Midbrain (tissue), 1 donor: ENCODE measurements at regions not wholly inside any gene's neighbourhood (a gene's known extent, or its start where the extent isn't known, plus 50 kb on each side); places are given as distances from the start of the nearest gene placed in this dataset.

Experiments used
- DNase-seq: peaks from one replicate; lab custom pipeline; 2025; lab: John Stamatoyannopoulos, UW

DNA sequence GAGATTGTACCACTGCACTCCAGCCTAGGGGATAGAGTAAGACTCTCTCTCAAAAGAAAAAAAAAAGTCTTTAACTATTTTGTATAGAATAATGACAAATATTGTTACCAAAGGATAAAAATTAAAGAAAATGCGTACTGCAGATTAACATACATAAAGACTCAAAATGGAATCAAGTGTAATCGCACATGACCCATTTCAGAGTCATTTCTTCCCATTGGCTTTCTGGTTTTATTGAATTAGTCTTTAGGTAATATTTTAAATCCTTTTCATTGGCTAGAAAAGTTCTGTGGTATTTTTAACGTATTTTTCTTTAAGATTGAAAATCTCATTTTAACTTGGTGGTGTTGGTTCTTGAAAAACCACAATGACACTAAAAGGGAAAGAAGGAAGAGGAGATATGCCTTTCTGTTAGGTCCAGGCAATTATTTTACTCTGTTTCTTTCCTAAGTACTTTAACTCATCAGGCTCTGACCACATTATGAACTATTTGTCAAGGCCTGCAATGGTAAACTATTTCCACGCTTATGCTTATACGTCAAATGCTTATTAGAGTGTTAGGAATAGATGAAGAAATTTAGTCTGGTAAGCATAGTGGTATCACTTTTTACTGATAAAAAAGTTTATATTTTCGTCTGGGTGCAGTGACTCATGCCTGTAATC is 52.3 kb downstream of the PLEKHG1 start:
- no peak for DNase-seq

DNA sequence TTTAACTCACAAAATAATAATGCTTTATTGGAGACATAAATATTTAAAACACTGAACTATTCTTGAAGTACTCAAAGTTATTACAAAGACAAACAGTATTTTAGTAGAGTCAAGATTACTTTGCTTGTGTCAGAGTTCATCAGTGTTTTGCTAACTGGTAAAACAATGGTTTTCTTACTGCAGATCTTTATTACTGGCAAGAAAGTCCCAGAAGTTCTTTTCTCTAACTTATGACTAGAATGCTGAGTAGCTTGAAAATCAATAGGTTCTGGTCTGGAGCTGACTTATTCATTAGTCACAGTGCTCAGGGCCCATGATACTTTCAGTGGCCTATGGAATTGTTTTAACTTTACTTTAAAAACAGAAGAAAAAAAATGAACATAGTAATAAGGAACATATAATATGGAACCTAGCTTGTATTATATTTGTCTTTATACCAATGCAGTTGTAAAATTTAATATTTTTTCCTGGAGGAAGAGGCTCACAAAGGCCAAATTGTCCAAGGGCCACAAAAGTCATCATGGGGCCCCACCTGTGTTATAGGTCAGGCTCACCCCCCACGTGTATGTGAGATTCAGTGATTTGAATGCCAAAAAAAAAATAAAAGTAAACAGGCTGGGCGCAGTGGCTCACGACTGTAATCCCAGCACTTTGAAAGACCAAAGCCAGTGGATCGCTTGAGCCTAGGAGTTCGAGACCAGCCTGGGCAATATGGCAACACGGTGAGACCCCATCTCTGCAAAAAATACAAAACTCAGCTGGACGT is 53.3 kb downstream of the PLEKHG1 start:
- no peak for DNase-seq

DNA sequence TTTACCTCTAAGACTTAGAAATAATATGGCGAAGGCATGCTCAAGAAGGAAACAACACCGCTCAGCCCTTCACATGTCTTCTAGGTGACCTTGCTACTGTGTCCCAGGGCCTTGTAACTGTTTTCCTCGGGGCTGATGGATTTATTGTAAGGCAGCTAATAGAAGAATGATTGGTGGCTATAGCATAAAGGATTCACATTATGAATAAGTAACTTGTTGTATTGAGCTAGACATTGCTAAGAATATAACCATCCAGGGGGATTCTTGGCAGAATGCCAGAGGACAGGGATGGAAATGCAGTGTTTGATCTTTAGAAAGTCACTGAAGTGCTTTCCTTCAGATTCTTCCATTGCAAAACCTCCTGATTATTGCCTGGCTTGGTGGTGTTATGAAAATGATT is 54.9 kb downstream of the PLEKHG1 start:
- DNase-seq, result no peak

DNA sequence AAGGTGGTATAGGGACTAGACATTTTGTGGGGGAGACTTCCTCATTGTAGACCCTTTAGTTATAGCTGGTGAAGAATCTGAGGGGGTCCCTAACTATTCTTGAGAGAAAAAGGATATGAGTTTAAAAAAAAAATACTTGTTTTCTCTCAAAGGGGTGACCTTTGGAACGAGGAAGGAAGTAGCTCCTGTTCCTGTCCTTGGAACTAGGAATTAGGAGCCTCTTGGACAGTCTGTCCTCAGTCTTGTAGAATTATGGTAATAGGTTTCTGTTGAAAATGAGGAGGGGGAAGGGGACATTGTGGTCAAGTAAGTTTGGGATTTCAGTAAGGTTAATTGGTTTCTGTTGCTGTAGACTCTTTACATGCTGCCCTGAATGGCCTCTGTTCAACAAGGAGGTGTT is 56.5 kb downstream of the PLEKHG1 start:
- DNase-seq, result no peak

DNA sequence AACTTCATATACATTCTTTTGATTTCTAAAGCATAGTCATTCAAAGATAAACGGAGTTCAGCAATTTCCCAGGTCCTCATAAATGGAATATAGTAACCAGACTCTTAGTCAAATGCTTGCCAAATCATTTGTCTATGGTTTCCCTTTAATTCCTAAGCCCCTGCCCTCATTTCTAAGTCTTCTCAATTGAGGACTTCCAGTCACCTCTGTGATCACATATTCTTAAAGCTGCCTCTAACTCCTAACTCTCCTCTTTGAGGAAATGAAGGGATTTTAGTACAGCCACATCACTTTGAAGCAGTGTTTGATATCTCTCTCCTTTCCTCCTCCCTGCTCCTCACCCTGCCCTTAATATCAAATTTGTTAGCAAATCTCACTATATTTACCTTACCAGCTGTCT is 58.7 kb downstream of the PLEKHG1 start:
- no peak for DNase-seq

DNA sequence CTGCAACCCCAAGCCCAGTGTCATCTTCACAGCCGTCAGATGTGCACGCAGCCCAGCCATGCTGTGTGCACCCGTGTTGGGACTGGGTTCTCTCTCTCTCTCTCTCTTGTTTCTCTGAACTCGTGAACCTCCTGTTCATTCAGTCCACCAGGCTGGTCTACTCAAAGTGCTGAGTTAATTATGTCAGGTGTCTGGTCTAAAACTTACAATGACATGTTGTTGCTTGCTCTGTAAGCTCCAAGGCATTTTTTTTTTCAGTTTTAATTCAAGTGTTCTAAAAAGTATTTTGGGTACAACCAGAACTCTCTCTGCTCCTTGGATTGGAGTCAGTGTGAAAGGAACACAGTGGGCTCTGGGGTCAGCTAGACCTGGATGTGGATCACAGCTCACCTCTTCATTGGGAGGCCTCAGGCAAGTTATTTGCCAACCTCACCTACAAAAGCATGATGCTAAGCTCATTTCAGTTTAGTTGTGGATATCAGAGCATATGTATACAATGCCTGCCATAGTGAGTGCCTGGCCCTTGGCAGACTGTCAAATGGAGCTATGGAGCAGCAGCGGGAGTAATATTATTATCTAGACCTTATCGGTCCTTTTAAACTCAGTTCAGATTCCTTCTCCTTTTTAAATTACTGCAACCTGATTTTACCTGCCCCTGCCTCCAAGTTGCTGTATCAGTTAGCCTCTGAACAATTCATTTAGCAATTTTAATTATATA is 59.5 kb downstream of the PLEKHG1 start:
- DNase-seq, result no peak

DNA sequence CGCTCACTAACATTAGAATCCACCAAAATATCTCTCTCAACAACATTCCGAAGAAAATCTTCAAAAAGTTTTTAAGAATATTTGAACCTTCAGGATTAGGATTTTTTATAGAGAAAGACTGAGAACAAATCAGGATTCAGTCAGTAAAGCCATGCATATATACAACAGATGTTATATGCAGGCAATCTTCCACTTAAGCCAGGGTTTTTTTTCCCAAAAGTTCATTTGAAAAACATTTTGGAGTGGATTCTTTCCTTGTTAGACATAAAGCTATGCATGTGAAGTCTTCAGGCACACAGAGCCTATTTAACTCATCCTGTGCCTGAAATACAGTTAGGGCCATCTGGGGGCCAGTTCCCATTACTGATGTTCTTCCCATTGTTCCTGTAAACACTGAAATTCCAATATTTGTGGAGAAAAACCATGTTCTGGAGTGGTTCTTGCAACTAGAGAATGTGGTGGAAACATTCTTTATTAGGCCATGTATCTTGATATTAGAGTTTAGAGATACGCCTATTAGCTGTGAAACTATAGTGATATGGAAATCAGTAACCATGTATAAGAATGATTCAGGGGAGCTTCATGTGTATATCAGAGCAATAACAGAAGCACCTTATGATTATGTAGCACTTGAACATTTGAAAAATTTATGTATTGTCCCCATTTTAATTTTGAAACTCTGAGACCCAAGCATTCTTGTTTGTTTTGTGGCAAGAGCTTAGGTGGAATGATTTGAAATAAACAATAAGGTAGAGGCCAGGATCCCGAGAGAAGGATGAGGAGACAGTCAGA is 61.7 kb downstream of the PLEKHG1 start:
- no peak for DNase-seq

DNA sequence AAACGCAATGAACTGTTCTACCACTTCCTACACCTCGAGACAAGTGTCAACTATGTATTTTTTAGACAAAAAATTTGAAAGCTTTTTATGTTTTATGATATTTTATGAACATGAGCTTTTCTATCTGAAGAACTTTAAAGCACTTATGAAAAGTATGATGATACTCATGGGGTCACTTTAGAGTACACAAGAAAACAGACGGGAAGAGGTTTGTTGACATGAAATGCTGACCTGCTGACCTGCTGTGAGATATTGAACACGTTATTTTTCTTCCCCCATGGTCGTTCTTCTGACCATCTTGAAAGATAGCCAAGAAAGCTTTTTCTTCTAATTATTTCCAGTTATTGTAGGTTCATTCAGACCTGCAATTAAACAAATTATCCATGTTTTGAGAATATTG is 63.1 kb downstream of the PLEKHG1 start:
- DNase-seq, result no peak

DNA sequence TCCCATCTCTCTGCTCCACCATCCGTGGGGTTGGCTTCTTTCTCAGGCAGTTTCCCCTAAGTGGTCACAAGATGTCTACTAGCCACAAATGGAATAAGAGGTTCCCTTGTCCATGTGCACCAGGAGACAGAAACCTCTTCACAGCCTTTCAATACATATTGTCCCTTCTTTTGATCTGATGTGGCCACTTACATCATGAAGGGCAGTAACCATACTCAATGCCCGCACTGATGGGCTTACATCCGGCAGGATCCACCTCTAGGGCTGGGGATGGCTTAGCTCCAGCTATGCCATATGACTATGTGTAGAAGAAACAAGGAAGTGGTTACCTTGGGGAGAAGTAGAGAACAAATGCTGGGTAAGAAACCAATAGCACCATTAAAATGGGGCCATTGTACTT is 64.4 kb downstream of the PLEKHG1 start:
- DNase-seq, result no peak

DNA sequence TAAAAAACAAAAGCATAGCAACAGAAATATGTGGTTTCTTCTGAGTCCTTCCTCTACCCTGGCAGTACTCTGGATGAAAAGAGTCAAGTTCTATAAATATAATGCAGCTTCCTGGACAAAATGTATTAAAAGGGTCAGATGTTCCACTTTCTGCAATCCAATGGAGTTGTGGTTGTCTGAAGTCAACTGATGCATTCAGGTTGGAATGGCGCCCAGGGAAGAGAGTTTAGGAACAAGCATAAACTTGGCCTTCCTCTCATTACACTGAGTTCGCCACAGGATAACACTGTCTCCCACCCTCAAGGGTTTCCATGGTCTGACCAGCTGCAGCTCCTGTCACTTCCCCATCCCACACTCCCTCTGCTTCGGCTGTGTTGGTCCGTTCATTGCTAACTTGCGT is 66.4 kb downstream of the PLEKHG1 start:
- no peak for DNase-seq

DNA sequence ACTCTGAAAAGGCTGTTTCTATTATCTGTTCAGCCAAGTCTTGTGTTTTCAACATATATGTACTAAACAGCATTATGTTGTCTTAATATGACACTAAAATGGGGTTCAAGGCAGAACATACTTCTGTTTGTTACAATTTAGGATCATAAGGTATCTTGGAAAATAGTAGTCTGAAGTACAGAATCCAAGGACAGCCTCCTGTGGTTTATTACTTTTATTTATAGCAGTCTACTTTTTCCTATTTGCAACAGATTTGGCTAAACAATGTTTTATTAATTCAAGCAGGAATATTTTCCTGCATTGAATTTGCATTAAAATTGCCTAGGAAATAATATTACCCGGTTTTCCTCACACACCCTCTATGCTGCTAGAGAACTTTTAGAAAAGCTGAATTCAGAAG is 67.7 kb downstream of the PLEKHG1 start:
- no peak for DNase-seq

DNA sequence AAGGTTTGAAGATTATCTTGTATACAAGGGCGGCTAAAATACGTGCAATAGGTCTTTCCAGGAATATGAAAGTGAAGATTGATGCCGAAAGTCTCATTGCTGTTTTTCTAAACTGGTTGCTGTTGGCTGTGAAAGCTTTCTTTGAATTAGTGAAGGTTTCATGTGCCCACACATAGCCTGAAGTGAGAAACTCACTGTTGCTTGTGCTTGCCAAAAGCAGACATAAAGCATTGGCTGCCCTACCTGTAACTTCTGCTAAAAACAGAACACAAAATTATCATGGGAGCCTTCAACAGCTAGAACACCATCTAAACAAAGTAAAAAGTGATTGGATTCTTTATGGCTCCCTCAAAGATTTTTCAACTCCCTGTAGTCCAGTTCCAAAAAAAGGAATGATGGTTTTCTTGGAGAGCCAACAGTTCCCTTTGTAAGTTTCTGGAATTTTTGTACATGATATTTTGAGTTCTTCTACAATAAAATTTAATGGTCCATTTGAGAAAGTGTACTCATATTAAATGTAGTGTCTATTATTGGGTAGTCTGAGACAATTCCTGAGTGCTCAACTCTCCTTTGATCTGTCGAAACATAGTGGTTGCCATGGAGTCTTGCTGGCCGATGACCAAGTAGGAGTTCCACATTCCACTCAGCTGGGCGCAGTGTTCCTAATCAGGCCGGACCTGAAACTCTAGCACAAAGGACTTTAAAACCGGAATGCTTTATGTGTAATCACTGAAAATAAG is 68.5 kb downstream of the PLEKHG1 start:
- peak; percentile 67 for DNase-seq

DNA sequence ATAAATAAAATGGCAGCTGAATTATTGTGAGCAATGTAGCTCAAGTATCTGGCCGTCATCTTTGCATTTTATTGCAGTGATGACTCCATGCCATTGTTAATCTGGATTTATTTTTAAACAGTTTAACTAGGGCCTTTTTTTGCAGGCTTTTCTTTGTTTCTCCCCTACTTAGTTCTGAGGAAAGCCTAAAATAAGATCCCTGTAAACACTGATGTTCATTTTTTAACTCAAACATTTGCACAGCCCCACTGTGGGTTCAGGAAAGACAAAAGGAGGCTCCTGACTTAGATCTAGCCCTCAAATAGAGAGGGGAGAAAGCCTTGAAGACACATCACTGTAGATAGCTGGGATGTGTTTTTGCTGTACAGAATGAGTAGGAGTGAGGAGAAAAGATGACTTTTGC is 69.2 kb downstream of the PLEKHG1 start:
- no peak for DNase-seq

DNA sequence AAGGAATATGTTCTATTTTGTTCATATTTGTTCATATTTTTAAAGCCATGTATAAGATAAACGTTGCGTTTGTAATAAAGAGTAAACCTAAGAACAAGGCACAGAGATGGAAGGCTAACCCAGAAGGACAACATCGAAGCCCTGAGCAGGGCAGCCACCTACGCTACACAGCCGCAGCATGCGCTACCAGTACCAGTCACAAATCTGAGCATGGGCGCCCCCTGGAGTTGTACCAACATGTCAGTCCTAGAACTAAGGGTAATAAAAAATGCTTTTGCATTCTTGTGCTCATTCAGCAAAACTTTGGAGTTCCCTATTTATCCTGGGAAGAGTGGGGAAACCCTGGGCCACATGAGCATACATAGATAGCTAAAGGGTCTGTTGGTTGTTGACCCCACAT is 70.6 kb downstream of the PLEKHG1 start:
- DNase-seq, result no peak

DNA sequence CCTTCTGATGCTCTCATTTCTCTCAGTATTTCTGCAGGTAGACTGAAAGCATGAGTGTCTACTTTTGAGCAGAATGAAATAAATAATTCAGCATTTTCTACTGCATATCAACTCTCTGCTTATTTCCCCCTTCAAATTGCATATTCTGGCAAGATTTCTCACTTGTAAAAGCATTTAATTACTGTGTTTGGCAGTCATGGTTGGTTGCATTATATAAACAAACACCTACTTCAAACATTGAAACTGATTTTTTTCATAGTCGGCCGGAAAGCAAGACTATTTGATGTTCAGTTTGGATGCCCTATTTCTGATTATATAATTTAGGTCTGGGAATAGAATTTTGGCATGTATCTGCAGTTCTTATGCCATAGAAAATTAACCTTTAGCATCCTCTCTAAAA is 73.1 kb downstream of the PLEKHG1 start:
- no peak for DNase-seq

DNA sequence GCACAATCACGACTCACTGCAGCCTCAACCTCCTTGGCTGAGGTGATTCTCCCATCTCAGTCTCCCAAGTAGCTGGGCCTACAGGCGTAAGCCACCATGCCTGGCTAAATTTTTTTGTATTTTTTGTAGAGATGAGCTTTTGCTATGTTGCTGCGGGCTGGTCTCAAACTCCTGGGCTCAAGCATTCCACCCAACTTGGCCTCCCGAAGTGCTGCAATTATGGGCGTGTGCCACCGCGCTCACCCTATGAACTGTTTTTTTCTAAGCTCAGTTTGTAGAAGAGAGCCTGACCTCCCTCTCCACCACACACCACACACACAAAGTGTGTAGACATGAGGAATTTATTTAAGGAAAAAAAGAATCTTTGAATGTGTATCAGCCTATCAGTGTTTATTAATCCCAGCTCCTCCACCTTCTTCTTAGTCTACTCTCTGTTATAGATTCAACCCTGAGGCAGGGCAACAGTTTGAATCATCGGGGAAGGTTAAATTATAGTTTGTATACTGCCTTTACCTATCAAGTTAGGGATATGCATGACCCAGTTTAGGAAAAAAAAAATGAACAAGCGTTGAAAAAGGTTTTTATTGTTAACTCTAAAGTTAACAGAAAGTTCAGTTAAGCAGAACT is 74.1 kb downstream of the PLEKHG1 start:
- DNase-seq, result no peak

DNA sequence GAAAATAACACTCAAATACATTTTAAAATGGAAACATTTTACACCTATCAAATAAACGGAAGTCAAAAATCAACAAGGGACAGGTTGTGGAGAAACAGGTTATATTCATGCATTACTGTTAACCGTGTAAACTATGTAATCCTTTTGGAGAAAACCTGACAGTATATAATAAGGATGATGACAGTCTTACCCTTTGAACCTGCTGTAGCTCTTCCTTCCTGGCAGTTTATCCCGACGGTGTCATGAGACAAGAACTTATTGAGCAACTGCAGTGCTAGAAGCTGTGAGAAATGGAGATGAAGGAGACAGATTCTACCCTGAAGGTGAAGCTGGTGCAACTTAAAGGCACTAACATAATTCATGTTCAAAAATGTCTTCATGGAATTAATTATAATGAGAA is 76.7 kb downstream of the PLEKHG1 start:
- DNase-seq, result no peak

DNA sequence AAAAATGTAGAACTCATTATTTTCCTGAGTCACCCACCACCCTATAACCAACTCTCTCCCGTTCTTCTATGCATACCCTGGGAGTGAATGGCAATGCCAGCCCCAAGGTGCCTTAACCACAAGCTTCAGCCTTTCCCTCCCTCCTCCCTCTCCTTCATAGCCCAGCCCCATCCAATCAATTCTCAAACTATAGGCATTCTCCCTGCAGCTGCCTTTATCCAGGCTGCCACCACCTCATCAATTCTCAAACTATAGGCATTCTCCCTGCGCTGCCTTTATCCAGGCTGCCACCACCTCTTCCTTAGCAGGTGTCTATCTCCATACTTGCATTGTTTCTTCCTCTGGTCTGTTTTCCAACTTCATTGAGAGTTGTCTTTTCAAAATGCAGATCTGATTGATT is 77.1 kb downstream of the PLEKHG1 start:
- DNase-seq, result no peak

DNA sequence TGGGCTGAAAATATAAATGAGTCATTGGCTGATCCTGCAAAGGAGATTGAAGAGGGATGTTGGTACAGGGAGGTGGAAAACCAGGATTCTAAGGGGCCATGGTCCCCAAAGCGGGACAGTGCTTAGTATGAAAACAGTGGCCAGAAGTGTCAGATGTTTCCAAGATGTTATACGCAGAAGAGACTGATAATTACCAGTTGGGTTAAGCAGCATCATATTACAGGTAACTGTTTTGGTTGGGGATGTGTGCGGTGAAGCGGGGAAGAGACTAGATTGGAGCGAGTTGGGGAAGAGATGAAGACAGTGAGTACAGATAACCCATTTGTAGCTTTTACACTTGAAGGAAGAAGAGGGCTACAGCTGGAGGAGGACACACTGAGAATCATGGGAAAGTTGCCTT is 80.8 kb downstream of the PLEKHG1 start:
- no peak for DNase-seq

DNA sequence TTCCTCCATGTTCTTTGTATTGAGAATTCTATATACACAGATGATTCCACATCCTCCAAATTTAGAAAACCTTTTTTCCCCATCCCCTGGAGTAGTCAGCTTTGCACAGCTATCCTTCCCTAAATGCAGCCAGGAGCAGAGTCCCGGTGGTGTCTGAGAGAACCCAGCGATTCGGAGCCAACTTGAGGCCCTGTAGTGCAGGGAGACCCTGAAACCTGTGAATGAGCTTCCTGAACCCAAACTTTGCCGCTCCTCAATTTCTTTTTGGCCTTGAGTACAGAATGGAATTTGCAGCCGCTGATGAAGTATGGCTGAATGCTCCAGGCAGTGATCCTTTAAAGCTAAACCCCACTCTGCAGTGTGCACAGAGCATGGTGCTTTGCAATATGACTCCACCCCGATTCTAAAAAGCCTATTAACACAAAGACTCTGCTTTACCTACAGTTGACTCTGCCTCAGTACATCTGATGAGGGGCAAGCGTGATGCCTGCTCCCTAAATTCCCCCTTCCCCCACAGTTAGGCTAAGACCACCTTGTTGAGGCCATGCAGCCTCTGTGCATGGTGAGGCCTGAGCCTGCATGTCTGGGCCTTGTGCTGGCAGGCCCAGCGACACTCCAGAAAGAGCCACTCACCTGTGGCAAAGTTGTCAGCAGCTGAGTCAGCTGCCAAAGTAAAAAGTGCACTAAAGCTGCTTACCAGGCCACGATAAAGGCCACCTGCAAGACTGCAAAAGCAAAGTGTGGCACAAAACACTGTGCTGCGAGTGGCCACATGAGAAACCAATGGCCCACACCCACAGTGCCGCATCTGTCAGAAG is 82.1 kb downstream of the PLEKHG1 start:
- no peak for DNase-seq
